ENCODE measurements at regions not wholly inside any gene's neighbourhood (a gene's known extent, or its start where the extent isn't known, plus 50 kb on each side); places are given as distances from the start of the nearest gene placed in this dataset.

DNA sequence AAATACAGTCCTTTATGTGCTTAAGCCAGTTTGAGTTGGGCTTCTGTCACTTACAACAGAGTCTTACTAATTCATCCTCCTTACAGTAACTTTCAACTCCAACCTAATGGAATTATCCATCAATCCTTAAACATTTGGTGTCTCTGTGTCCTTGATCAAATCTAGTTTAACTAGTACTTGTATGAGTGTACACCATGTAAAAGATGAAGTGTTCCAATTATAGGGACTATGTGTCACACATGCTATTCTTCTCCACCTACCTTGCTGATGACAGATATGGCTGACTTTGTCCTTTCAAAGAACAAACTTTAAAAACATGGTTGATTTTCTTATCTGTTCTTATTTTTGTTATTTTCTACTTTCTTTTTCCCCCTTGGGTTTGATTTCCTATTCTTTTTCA is 60.4 kb upstream of the NBPF3 start:
- no peak for TF ChIP-seq POLR2A (IDR thresholded peaks at IDR 0.05)
- TF ChIP-seq, protein P1, sequence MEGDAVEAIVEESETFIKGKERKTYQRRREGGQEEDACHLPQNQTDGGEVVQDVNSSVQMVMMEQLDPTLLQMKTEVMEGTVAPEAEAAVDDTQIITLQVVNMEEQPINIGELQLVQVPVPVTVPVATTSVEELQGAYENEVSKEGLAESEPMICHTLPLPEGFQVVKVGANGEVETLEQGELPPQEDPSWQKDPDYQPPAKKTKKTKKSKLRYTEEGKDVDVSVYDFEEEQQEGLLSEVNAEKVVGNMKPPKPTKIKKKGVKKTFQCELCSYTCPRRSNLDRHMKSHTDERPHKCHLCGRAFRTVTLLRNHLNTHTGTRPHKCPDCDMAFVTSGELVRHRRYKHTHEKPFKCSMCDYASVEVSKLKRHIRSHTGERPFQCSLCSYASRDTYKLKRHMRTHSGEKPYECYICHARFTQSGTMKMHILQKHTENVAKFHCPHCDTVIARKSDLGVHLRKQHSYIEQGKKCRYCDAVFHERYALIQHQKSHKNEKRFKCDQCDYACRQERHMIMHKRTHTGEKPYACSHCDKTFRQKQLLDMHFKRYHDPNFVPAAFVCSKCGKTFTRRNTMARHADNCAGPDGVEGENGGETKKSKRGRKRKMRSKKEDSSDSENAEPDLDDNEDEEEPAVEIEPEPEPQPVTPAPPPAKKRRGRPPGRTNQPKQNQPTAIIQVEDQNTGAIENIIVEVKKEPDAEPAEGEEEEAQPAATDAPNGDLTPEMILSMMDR (IDR thresholded peaks at IDR 0.05): no peak

Data from heart left ventricle (tissue), 13 donors.